HEK293T (cell line): ENCODE measurements at regions not wholly inside any gene's neighbourhood (a gene's known extent, or its start where the extent isn't known, plus 50 kb on each side); places are given as distances from the start of the nearest gene placed in this dataset.

Experiments
- CTCF ChIA-PET: fragments of 350-600 bp; formaldehyde crosslinking; extraction: SDS; loops from one replicate; lab custom pipeline; 2021; ENCODE audit warnings: antibody characterized with exemption, inconsistent platforms; lab: Yijun Ruan, JAX
- POLR2A ChIA-PET: fragments of 350-600 bp; formaldehyde crosslinking; extraction: SDS; loops from one replicate; lab custom pipeline; 2020; ENCODE audit warnings: antibody characterized with exemption, inconsistent platforms; lab: Yijun Ruan, JAX
- DNase-seq: peaks from one replicate; pipeline ENCODE4 v3.0.0; 2012; ENCODE audit warnings: mixed read lengths; ENCODE audit errors: extremely low spot score
- ARNT ChIP-seq: fragments of 450-650 bp; IDR thresholded peaks from 2 replicates; pipeline ENCODE4 v1.6.1; 2017; ENCODE audit warnings: mild to moderate bottlenecking
- BHLHE40 ChIP-seq: fragments of 450-650 bp; IDR thresholded peaks from 2 replicates; pipeline ENCODE4 v1.6.1; 2016; ENCODE audit warnings: mild to moderate bottlenecking, moderate library complexity, borderline replicate concordance
- CTBP1 ChIP-seq: fragments of 450-650 bp; IDR thresholded peaks from 2 replicates; pipeline ENCODE4 v1.6.1; 2016; ENCODE audit warnings: borderline replicate concordance
- ELF4 ChIP-seq: fragments of 450-650 bp; IDR thresholded peaks from 2 replicates; pipeline ENCODE4 v1.6.1; 2017; ENCODE audit warnings: antibody characterized with exemption
- FOXK2 ChIP-seq: fragments of 450-650 bp; IDR thresholded peaks from 2 replicates; pipeline ENCODE4 v1.6.1; 2016; ENCODE audit warnings: mild to moderate bottlenecking
- FOXM1 ChIP-seq: fragments of 450-650 bp; IDR thresholded peaks from 2 replicates; pipeline ENCODE4 v1.6.1; 2017; ENCODE audit warnings: mild to moderate bottlenecking, borderline replicate concordance
- HDGF ChIP-seq: fragments of 450-650 bp; IDR thresholded peaks from 2 replicates; pipeline ENCODE4 v1.6.1; 2017; ENCODE audit warnings: antibody characterized with exemption, borderline replicate concordance
- L3MBTL2 ChIP-seq: fragments of 450-650 bp; conservative IDR thresholded peaks from 2 replicates; pipeline ENCODE4 v1.6.1; 2016; ENCODE audit warnings: mild to moderate bottlenecking
- LEF1 ChIP-seq: fragments of 450-650 bp; IDR thresholded peaks from 2 replicates; pipeline ENCODE4 v1.6.1; 2017; ENCODE audit warnings: mild to moderate bottlenecking, borderline replicate concordance
- NFRKB ChIP-seq: fragments of 450-650 bp; IDR thresholded peaks from 2 replicates; pipeline ENCODE4 v1.6.1; 2016; ENCODE audit warnings: mild to moderate bottlenecking, moderate library complexity
- PKNOX1 ChIP-seq: fragments of 450-650 bp; IDR thresholded peaks from 2 replicates; pipeline ENCODE4 v1.6.1; 2016
- SP1 ChIP-seq: fragments of 450-650 bp; IDR thresholded peaks from 2 replicates; pipeline ENCODE4 v1.6.1; 2017
- SUZ12 ChIP-seq: fragments of 450-650 bp; IDR thresholded peaks from 2 replicates; pipeline ENCODE4 v1.6.1; 2016; ENCODE audit warnings: mild to moderate bottlenecking
- TARDBP ChIP-seq: fragments of 450-650 bp; IDR thresholded peaks from 2 replicates; pipeline ENCODE4 v1.6.1; 2016
- ZNF384 ChIP-seq: fragments of 450-650 bp; IDR thresholded peaks from 2 replicates; pipeline ENCODE4 v1.6.1; 2016

- ChIA-PET CTCF (no interaction called here), POLR2A (no interaction called here)
- no peak for TF ChIP-seq ARNT
- TF ChIP-seq SUZ12: no peak
- no peak for TF ChIP-seq TARDBP
- TF ChIP-seq FOXK2: no peak
- no peak for TF ChIP-seq L3MBTL2
- TF ChIP-seq NFRKB: no peak
- no peak for TF ChIP-seq BHLHE40
- no peak for TF ChIP-seq PKNOX1
- no peak for TF ChIP-seq ELF4
- no peak for TF ChIP-seq LEF1
- no peak for TF ChIP-seq ZNF384
- TF ChIP-seq FOXM1: no peak
- no peak for TF ChIP-seq CTBP1
Observed at GRCh38 chr2:8623576-8623957, 58.3 kb upstream of the ID2 start.

GRCh38 chr2:8623958-8624591 lies 57.8 kb upstream of the ID2 start:
- ChIA-PET CTCF (no interaction called here), POLR2A (interaction anchor here (0.9 kb wide), 1 partner anchor 58 kb away, joined by 5 read pairs; the partner anchor contains the start of gene ID2)
- no peak for TF ChIP-seq TARDBP
- TF ChIP-seq L3MBTL2: no peak
- no peak for TF ChIP-seq BHLHE40
- TF ChIP-seq PKNOX1: no peak
- no peak for TF ChIP-seq HDGF
- no peak for TF ChIP-seq LEF1
- no peak for TF ChIP-seq CTBP1
- TF ChIP-seq SP1: no peak
- no peak for TF ChIP-seq SUZ12
- TF ChIP-seq ARNT: no peak
- no peak for TF ChIP-seq FOXM1
- no peak for TF ChIP-seq ELF4
- TF ChIP-seq FOXK2: no peak
- no peak for DNase-seq

More at GRCh38 chr2:8623576-8623957, 58.3 kb upstream of the ID2 start:
- no peak for DNase-seq

GRCh38 chr2:8624855-8625398 lies 56.9 kb upstream of the ID2 start:
- ChIA-PET POLR2A (interaction anchor here (0.9 kb wide), 1 partner anchor 57 kb away, joined by 5 read pairs; the partner anchor contains the start of gene ID2), CTCF (no interaction called here)
- no peak for DNase-seq
- TF ChIP-seq FOXK2: no peak
- no peak for TF ChIP-seq ZNF384
- TF ChIP-seq CTBP1: no peak
- no peak for TF ChIP-seq HDGF
- TF ChIP-seq NFRKB: no peak
- TF ChIP-seq FOXM1: no peak
- TF ChIP-seq PKNOX1: no peak
- TF ChIP-seq SP1: no peak

- DNase-seq: no peak
- CTCF ChIA-PET: no interaction called here
- no peak for TF ChIP-seq FOXK2
- POLR2A ChIA-PET: no interaction called here
Observed at GRCh38 chr2:8625399-8626300, 56.2 kb upstream of the ID2 start.

- POLR2A ChIA-PET: no interaction called here
- no peak for TF ChIP-seq LEF1
- no peak for TF ChIP-seq SUZ12
- no peak for TF ChIP-seq ARNT
- no peak for TF ChIP-seq FOXK2
- no peak for TF ChIP-seq BHLHE40
- TF ChIP-seq PKNOX1: no peak
- TF ChIP-seq L3MBTL2: no peak
- no peak for TF ChIP-seq ELF4
- CTCF ChIA-PET: no interaction called here
- DNase-seq: no peak
Observed at GRCh38 chr2:8626572-8626971, 55.3 kb upstream of the ID2 start.
